ENCODE measurements at regions not wholly inside any gene's neighbourhood (a gene's known extent, or its start where the extent isn't known, plus 50 kb on each side); places are given as distances from the start of the nearest gene placed in this dataset.

DNA sequence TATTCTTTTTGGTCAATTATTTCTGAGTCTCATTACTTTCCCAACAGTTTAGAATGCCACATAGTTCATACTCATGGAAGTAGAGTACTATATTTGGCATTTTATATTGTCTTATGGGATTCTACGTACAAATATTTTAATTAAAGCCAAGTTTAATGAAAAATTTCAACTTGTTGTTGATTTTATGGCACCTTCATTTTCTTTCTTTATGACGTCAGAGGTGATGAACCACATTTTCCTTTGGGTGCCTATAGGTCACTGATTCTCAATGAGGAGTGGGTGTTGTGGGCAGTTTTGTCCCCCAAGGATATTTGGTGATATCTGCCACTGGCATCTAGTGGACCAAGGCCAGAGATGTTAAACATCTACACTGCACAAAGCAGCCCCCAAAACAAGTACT lies 1071.3 kb downstream of the NXPH1 start:
- TF ChIP-seq, protein P1, sequence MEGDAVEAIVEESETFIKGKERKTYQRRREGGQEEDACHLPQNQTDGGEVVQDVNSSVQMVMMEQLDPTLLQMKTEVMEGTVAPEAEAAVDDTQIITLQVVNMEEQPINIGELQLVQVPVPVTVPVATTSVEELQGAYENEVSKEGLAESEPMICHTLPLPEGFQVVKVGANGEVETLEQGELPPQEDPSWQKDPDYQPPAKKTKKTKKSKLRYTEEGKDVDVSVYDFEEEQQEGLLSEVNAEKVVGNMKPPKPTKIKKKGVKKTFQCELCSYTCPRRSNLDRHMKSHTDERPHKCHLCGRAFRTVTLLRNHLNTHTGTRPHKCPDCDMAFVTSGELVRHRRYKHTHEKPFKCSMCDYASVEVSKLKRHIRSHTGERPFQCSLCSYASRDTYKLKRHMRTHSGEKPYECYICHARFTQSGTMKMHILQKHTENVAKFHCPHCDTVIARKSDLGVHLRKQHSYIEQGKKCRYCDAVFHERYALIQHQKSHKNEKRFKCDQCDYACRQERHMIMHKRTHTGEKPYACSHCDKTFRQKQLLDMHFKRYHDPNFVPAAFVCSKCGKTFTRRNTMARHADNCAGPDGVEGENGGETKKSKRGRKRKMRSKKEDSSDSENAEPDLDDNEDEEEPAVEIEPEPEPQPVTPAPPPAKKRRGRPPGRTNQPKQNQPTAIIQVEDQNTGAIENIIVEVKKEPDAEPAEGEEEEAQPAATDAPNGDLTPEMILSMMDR (IDR thresholded peaks at IDR 0.05; ENCODE audit: low read depth, low read length): no peak
- no peak for TF ChIP-seq EZH2phosphoT487 (IDR thresholded peaks at IDR 0.05; ENCODE audit: low read depth)

Data from OCI-LY3 (cell line).